Fibroblast of skin of right biceps (primary cell): ENCODE measurements at regions not wholly inside any gene's neighbourhood (a gene's known extent, or its start where the extent isn't known, plus 50 kb on each side); places are given as distances from the start of the nearest gene placed in this dataset.
"Not testable (repeated sequence)": the region's sequence is repeated elsewhere in the genome, so short reads cannot be mapped to it uniquely, and the experiment has no call there.

Experiments used
- DNase-seq: peaks from one replicate; pipeline ENCODE4 v3.0.0-alpha.2; 2013

DNA sequence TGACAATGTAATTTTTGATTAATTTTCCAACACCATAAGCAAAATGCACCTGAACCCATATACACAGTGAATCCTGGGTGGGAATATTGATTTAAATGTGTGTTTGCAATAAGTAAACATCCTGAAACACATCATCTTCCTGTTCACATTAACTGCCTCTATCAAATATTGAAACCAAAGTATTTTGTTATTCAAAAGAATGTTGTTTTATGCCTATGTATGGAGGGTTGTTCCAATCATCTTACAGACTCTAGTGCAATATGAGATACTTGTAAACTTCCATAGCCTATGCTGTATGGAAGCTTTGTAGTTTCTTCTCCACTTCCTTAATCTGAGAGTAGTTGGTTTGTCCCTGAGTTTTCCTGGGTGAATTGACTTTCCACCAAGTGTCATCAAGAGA, 105.4 kb upstream of the SLC7A11 start:
- DNase-seq, result no peak

DNA sequence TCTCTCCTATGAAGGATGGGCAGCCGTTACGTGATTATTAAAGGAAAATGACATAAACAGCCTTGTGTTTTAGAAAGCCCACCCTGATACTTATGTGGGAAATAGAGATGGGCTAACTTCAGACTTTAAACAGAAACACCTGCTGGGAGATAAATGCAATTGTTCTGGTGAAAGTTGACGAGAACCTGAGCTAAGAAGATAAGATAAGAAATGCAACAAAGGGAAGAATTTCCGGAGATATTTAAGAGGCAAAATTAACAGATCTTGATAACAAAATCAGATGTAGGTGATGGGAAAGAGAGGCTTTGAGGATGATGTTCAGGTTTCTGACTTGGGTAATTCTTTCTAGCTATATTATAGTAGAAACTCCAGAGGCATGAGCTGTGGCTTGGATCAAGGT, 102.7 kb upstream of the SLC7A11 start:
- no peak for DNase-seq

DNA sequence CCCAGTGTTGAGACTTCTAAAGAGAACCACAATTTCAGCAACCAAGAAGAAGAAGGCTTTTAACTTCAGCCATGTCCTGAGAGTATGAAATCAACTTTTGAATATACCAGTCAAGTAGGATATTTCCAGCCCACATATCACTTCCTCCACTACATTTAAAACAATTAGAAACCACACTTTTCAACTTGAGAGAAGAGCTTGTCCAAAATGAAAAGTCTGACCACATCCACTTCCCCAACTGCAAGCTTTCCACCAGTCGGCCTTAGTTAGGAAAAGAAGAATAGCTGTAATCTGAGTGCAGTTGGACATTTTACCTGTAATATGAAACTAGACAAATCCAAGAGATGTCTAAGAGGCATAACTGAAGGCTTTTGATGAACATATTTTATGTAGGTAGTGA, 101.9 kb upstream of the SLC7A11 start:
- no peak for DNase-seq

DNA sequence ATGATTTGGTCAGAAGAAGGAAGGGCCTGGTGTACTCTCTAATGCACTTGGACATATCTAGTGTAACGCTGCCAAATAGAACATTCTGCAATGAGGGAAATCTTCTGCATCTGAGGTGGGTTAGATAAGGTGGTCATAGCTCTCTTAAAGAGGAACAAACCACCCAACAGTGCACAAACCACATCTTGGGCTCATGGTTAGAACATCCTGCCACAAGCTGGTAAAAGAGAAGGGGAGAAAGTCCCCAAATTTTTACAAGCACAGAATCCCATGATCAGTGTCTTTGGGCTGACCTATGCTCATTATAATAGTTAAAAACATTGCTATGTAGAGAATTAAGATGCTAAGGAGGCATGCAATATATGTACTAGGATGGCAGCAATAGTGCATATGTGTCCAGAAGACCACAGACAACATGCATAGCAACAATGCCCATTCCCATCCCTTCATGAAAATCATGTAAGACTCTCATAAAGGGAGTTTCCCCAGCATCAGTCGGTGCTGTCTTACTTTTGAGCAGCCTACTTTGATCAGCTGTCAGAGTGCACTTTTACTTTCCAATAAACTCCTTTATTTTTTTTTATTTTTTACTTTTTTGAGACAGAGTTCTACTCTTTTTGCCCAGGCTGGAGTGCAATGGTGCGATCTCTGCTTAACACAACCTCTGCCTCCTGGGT, 99.7 kb upstream of the SLC7A11 start:
- no peak for DNase-seq

DNA sequence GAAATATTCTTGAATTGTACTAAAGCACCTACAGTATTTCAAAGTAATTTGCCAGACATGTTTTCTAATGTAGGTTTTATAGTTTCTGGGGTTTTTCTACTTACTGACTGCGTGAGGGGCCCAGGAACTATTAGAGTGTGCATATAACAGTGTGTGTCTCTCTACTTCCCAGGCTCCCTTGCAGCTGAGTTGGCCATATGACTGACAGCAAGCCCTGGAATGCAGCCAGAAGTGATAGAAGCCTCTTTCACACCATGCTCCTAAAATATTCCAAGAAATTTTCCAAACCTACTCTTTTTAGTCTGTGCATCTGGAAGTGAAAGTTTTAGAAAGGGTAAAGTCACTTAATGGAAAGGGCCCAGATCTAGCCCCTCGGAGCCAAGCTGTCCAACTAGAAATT, 96.7 kb upstream of the SLC7A11 start:
- DNase-seq, result no peak

DNA sequence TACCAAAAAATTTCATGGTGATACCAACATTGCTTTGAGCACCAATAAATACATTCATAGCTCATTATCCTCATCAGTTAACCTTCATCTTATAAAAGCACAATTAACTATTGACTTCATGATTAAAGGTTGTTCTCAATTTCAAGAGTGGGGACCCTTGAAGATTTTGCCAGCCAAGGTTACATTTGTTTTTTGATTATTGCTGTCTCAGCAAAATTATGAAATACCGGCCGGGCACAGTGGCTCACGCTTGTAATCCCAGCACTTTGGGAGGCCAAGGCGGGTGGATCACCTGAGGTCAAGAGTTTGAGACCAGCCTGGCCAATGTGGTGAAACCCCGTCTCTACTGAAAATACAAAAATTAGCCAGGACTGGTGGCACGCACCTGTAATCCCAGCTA, 96.1 kb upstream of the SLC7A11 start:
- not testable (repeated sequence) for DNase-seq

DNA sequence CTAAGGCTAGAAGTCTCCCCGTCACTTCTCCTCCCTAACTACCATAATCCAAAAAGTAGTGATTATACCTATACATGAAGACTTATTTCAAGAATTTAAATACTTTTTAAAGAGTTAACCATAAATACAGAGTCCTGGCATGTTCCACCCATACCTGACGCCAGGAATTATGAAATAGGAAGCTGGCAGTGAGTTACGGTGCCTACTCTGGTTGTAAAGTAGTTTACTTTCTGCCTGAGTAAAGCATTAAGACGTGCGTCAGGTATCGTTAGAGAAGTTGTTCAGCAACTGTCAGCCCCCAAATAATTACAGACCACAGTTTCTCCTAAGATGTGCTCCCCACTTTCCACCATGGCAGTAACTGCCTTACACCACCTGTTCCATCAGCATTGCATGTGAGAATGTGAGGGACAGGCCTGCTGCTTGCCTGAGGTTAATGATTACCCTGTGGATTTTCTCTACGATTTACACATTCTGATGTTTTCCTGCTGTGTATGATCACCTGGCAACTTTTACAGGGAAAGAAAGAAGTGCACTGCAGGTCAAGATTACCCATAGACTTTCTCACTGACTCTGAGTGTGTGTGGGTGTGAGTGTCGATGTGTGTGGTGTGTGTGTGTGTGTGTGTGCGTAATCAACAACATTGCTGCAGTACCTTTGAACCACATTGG, 92.3 kb upstream of the SLC7A11 start:
- no peak for DNase-seq

DNA sequence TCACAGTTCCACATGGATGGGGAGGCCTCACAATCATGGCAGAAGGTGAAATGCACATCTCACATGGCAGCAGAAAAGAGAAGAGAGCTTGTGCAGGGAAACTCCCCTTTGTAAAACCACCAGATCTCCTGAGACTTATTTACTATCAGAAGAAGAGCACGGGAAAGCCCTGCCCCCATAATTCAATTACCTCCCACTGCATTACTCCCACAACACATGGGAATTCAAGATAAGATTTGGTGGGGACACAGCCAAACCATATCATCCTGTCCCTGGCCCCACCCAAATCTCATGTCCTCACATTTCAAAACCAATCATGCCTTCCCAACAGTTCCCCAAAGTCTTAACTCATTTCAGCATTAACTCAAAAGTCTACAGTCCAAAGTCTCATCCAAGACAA, 90.3 kb upstream of the SLC7A11 start:
- not testable (repeated sequence) for DNase-seq

DNA sequence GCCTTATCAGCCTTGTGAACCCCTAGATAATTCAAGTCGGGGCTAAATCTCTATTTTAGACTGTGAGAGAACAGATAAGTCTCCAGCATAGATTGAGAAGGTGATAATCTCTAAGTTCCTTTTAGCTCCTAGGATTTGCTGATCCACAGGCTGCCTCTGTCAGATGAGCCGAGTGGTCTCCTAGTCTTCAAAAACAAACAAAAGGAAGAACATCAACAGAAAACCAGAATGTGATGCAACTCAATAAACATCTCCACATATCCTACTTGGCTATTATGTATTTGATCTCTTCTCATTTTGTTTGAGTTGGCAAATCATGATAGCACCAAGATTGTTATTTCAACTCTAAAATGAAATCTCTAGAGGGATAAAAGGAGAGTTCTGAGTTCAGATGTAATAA, 88.4 kb upstream of the SLC7A11 start:
- DNase-seq, result no peak

DNA sequence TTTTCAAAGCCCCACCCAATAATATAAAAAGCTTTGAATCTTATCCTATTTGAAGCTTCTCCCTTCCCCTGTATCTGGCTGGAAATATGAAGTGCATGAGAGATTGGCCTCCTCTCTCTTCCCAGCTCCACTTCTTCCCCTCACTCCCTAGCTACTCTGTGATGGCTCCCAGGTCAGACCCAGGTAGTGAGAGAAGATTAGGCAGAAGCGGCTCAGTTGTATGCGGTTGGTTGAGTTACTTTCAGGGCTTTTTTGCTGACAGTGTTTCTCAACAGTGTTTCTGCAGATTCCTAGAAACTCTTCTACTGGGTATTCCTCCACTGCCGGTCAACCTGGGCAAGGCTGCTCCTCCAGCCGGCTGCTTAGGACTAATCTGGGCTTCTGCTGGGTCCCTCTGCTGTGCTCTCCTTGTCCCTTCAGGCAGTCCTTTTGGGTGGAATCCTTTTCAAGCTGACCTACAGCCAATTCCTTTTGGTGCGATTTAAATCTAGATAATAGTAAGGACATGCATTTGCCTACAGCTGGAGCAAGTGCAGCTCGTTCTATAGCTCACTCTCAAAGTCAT, 87.4 kb upstream of the SLC7A11 start:
- DNase-seq, result no peak

DNA sequence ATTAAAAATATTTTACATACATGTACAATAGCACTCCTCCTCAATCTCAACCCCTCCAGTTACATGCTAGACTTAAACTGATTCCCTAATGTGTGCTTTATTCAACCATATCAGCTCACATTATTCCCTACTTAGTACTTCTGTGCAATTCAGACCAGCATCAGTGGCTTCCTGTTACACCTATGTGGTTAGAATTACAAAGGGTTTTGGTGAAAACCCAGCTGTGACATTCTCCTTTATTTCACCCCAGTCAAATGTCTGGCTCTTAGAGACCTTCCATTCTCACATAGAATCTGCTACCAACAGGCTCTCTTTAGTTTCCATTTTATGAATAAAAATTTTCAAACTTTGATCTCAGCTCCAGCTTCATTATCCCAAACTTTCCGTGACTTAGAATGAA, 85.2 kb upstream of the SLC7A11 start:
- DNase-seq, result no peak

DNA sequence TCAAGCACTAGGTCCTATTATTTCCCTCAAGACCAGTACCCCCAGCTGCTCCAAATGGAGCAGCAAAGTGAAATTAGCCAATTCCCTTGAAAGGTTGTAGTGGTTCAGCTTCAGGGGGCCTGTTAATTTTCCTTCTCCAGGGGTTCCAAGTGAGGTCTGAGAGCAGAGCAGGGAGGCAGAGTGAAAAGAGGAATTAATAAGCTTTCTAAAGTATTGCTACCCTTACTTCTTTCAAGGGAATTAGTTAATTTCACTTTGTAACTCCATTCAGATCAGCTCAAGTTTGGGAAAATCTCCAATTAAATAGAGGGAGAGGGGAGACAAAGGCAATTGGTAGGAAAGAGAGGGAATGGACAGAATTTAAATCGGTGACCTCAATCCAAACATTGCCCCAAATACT, 78.7 kb upstream of the SLC7A11 start:
- DNase-seq, result no peak

DNA sequence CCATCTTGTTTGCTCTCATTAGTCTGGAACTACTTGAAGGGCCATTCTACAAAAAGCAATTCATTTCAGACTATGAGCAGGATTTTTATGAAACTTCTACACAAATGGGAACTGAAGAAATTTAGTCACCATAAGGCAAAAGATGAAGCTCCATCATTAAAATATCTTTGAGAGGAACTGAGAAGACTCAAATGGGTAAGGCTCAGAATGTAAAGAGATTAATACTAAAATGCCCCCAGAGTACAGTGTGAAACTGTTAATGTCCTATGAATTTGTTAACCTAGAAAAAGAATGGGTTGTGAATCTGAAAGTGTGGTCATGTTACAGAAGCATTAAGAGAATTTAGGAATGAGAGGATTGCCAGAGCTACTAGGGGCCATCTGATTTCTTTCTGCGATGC, 77.9 kb upstream of the SLC7A11 start:
- DNase-seq, result no peak

DNA sequence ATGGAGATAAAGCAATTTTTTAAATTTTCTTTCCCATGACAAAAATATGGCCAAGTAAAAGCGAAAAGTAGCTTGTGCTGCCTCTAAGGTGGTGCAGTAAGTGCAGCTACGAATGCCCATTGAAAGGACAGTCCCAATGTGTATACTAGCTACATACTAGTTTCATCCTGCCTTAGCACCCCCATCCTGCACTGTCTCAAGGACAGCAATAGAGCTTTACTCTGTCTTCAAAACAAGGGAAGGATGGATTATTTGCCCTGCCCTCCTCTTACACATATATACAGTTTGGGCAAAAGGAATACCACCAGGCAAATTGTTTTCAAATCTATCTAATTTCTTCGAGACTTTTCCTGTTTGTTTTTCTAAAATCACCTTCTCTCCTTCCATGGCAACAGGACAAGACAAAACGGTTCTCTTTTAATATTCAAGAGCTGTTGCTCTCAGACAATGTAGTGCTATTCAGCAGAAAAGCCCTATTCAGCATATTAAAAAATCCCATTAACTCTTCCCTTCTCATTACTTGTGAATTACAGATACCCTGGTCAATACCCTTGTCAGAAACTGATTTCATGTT, 75.1 kb upstream of the SLC7A11 start:
- no peak for DNase-seq

DNA sequence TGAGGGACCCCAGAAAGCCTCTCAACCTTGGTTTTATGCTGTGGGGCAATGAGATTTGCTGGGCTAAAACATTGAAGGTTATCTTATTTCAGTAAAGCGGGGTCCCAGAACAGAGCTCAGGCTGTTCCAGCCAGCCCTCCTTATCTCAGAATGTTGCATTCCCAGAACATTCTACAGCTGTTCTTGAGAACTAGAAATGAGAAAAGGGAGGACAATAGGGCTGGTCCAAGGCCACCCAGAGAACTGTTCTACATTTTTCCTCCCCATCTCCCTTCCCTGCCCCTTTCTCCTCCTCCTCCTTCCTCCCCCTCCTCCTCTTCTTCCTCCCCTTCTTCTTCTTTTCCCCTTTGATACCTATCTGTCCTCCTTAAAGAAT, 70.4 kb upstream of the SLC7A11 start:
- DNase-seq, result no peak

DNA sequence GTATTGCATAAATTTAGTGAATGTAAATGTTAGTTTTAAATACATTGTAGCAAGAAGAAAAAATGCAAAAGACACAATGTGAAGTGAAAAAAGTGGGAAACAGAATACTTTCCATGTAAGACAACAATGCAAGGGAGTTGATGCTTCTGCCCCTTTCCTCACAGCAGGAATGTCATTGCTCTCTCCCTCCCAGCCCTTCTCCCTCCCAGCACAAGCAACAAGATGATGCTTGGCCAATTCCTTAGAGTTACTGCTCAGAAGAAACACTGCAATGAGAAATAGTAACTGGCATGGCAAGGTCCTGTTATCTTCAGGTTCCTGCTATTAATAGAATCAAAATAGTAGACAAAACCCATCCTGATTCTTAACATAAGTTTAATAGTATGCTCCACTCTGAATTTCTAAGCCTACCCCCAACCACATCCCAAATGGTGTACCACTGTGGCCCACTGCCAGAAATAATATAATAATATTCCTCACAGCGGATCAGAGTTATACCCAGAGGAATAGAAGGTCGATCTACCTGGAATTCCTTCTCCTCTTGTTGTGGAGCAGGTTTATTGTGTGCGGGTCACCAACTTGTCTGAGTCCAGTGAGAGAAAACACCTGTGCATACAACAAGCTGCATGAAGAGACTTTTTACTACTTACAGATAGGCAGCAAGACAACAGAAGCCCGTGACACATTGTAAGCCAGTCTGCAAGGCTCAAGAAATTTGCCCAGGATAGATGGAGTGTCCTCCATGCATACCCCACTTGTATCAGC, 69.8 kb upstream of the SLC7A11 start:
- peak; percentile 39 for DNase-seq

DNA sequence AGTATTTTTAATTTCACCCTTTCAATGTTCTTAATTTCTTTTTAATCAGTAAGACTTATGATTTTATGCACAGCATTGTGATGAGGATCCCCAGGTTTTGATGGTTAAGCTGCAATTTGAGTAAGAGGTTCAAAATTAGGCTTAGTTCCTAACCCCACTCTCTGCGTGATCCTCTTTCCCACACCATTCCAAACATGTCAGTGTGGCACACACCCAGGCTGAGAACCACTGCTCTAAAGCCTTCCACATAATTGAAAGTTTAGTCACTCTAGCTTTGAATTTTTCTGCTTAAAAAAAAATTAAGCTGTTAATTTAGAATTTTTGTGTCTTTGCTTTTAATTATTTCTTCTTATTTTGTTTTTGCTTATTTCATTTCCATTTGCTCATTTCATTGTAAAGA, 68.8 kb upstream of the SLC7A11 start:
- DNase-seq, result peak; percentile 82

DNA sequence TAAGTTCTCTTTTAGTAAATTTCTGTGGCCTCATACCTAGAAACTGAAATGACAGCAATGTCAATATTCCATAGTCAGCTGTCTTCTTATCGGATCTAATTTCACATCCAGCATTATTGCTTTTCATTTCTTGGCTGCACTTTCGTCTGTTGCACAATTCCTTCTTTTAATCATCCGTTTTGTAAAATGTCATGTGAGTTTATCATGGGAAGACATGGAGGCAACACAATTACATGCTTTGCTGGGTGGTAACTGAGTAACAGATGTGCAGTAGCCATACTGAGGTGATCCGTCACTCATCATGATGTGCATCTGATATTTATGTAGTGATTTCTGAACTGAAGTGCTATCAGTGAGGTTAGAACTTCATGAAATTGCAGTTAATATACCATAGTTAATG, 68.3 kb upstream of the SLC7A11 start:
- peak; percentile 44 for DNase-seq

DNA sequence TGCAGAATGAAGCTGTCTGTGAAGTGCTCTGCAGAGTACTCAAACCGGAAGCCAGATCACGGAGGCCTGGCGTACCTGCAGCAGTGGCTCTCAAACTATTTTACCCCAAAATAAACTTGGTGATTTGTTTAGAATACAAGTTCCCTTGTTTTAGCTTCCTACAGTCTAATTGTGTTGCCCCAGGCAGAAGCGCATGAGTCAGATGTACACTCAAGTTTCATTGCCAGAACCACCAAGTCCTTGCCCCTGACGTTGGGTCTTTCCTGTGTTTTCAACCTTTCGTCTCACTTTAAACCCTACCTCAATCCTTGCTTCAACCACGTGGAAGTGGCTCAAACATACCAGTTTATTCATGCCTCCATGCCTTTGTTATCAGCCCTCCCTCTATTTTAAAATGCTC, 66.2 kb upstream of the SLC7A11 start:
- DNase-seq, result no peak

DNA sequence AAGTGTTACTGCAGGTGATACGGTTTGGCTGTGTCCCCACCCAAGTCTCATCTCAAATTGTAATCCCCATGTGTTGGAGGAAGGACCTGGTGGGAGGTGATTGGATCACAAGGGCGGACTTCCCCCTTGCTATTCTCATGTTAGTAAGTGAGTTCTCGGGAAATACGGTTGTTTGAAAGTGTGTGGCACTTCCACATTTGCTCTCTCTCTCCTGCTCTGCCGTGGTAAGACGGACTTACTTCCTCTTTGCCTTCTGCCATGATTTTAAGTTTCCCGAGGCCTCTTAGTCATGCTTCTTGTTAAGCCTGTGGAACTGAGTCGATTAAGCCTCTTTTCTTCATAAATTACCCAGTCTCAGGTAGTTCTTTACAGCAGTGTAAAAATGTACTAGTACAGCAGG, 65.2 kb upstream of the SLC7A11 start:
- DNase-seq, result no peak

DNA sequence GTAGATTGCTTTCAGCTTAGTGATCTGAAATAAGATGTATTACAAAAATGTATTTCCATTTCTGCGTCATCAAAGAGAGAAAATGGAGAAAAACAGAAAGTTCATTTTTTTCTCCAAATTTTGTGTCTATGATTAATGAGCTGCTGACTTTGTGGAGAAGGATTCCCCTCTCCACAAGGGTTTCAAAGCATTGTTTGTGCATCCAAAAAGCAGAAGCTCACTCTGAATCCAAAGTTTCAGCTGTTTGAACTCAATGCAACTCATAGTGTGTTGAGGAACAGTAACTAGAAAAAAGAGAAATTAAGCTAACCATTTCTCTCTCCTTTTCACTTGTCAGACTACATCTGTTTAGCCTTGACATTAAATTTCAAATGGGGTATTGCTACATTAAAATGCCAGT, 62.9 kb upstream of the SLC7A11 start:
- no peak for DNase-seq

DNA sequence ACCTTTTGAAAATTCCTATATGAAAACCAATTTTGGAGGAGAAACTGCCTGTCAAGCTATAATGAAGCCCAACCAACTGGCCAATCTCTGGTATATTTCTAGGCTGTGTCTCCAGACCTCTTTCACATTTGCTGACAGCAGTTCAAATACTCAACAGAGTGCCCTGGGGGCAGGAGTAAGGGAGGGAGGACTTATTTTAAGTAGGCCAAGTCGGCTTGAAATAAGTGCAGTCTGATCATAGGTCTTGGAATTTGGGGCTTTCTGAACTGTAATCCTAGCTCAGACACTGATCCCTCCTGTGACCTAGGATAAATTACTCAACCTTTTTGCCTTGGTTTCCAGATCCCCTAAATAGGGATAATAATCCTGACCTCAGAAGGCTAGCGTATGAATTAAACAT, 59.4 kb upstream of the SLC7A11 start:
- DNase-seq, result no peak

DNA sequence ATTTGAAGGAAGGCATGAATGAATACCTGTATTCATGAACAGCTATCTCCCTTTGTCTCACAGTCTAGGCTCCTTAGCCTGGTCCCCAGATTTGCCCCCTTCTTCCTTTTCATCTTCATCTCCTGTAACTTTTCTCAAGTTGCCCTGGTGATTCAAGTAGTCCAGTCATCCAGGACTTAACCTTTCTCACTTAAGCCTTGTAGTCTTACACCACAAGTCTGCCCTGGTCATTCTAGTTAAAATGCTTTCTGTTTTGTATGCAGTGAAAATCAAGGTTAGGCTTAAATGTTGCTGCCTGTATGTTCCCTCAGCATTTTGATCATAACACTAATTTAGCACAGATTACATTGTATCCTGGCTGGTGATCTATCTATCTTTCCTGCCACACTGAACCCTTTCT, 58.5 kb upstream of the SLC7A11 start:
- no peak for DNase-seq

DNA sequence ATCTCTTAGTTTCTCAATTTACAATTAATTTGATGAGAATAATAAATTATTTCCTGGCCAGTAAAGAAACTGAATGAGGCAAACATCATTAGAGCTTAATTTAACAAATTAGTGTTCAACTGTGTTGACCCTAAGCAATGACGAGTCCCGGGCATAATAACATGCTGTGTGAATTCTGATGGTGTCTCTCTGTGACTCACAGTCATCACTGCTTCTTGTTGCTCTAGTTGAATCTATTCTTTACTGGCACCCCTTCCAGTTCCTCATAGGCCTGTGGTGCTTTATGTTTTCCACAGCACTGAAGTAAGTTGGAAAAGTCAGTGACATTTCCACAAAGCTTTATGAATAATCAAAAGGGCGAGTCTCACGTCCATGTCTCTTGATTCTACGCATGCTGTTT, 57.7 kb upstream of the SLC7A11 start:
- no peak for DNase-seq
